ENCODE measurements at regions not wholly inside any gene's neighbourhood (a gene's known extent, or its start where the extent isn't known, plus 50 kb on each side); places are given as distances from the start of the nearest gene placed in this dataset.

DNA sequence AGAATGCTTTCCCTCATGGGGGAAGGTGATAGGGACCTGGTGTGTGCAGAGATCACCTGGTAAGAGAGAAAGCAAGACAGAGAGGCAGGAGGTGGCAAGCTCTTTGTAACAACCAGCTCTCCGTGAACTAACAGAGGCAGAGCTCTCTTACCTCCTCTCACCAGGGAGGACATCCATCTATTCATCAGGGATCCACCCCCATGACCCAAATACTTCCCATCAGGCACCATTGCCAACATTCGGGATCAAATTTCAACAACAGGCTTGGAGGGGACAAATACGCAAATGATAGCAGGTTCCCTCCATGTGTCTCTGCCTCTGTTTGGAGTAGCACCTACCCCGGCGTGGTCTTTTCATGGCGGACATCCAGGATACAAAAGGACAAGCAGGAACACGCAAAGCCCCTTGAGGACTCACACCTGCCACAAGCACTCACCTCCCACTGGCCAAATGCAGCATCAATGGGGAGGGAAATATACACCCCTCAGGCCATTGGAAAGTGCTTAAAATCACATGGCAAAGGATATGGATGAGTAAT is 431.2 kb upstream of the AUTS2 start:
- Histone ChIP-seq H3K79me2 (ENCODE audit: low read length) (no peaks in the 10 kb centered on the region), H4K20me1 (ENCODE audit: insufficient read depth, low read length) (no peaks in the 10 kb centered on the region), H3K4me3 (ENCODE audit: low read length) (no peak overlapping the region), H3K4me2 (ENCODE audit: low read length) (no peak overlapping the region), H3K27ac (ENCODE audit: low read length) (no peak overlapping the region), H2AFZ (ENCODE audit: low read depth, low read length) (no peak overlapping the region), H3K27me3 (ENCODE audit: low read depth, low read length) (no peaks in the 10 kb centered on the region), H3K4me1 (ENCODE audit: low read length) (no peaks in the 10 kb centered on the region), H3K36me3 (replicated peaks; ENCODE audit: low read depth, low read length) (no peaks in the 10 kb centered on the region), H3K9me3 (ENCODE audit: insufficient read depth, low read length) (no peaks in the 10 kb centered on the region), H3K9ac (ENCODE audit: low read length) (no peak overlapping the region)
- no peak for TF ChIP-seq EZH2phosphoT487 (IDR thresholded peaks at IDR 0.05; ENCODE audit: low read depth)
- TF ChIP-seq, protein P1, sequence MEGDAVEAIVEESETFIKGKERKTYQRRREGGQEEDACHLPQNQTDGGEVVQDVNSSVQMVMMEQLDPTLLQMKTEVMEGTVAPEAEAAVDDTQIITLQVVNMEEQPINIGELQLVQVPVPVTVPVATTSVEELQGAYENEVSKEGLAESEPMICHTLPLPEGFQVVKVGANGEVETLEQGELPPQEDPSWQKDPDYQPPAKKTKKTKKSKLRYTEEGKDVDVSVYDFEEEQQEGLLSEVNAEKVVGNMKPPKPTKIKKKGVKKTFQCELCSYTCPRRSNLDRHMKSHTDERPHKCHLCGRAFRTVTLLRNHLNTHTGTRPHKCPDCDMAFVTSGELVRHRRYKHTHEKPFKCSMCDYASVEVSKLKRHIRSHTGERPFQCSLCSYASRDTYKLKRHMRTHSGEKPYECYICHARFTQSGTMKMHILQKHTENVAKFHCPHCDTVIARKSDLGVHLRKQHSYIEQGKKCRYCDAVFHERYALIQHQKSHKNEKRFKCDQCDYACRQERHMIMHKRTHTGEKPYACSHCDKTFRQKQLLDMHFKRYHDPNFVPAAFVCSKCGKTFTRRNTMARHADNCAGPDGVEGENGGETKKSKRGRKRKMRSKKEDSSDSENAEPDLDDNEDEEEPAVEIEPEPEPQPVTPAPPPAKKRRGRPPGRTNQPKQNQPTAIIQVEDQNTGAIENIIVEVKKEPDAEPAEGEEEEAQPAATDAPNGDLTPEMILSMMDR (IDR thresholded peaks at IDR 0.05; ENCODE audit: low read depth, low read length), result no peak

- Histone ChIP-seq H3K4me1 (ENCODE audit: low read length) (no peaks in the 10 kb centered on the region), H4K20me1 (ENCODE audit: insufficient read depth, low read length) (no peaks in the 10 kb centered on the region), H3K4me2 (ENCODE audit: low read length) (no peak overlapping the region), H3K4me3 (ENCODE audit: low read length) (no peak overlapping the region), H3K27ac (ENCODE audit: low read length) (no peak overlapping the region), H3K27me3 (ENCODE audit: low read depth, low read length) (no peaks in the 10 kb centered on the region), H3K9ac (ENCODE audit: low read length) (no peak overlapping the region), H2AFZ (ENCODE audit: low read depth, low read length) (no peak overlapping the region), H3K36me3 (replicated peaks; ENCODE audit: low read depth, low read length) (no peaks in the 10 kb centered on the region), H3K79me2 (ENCODE audit: low read length) (no peaks in the 10 kb centered on the region), H3K9me3 (ENCODE audit: insufficient read depth, low read length) (no peaks in the 10 kb centered on the region)
- TF ChIP-seq, protein P1 (IDR thresholded peaks at IDR 0.05; ENCODE audit: low read depth, low read length), result no peak
- TF ChIP-seq EZH2phosphoT487 (IDR thresholded peaks at IDR 0.05; ENCODE audit: low read depth), result no peak
These were observed 428.9 kb upstream of the AUTS2 start for GRCh38 chr7:69169386-69169785.

- no peaks in the 10 kb centered on the region for H3K4me1 ChIP-seq (ENCODE audit: low read length)
- no peak overlapping the region for H2AFZ ChIP-seq (ENCODE audit: low read depth, low read length)
- no peak overlapping the region for H3K27ac ChIP-seq (ENCODE audit: low read length)
- H3K36me3 ChIP-seq (replicated peaks; ENCODE audit: low read depth, low read length), result no peaks in the 10 kb centered on the region
- H3K27me3 ChIP-seq (ENCODE audit: low read depth, low read length), result no peaks in the 10 kb centered on the region
- H3K4me3 ChIP-seq (ENCODE audit: low read length), result no peak overlapping the region
- H3K79me2 ChIP-seq (ENCODE audit: low read length), result no peaks in the 10 kb centered on the region
- no peaks in the 10 kb centered on the region for H3K9me3 ChIP-seq (ENCODE audit: insufficient read depth, low read length)
- TF ChIP-seq, protein P1 (IDR thresholded peaks at IDR 0.05; ENCODE audit: low read depth, low read length), result no peak
- TF ChIP-seq EZH2phosphoT487 (IDR thresholded peaks at IDR 0.05; ENCODE audit: low read depth), result no peak
- no peaks in the 10 kb centered on the region for H4K20me1 ChIP-seq (ENCODE audit: insufficient read depth, low read length)
- H3K4me2 ChIP-seq (ENCODE audit: low read length), result no peak overlapping the region
- H3K9ac ChIP-seq (ENCODE audit: low read length), result no peak overlapping the region
These were observed 425.8 kb upstream of the AUTS2 start for GRCh38 chr7:69172357-69173077.

DNA sequence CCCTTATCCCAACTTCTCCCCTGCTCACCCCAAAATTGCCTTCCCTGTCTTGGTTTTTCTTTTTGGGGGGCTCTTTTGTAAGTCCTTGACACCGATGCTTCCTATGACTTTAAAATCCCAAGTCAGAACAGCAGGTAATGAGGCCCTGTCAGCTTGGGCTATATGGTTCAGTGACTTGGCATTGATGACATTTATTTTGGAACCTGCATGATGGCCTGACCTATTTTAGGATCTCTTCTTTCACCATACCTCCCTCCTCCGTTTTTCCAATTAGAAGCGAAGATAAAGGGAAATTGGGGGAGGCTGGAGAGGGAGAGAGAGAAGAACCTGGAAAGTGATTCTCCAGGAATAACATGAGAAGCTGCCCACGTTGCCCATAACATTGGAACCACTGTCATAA is 424.9 kb upstream of the AUTS2 start:
- Histone ChIP-seq H3K27ac (ENCODE audit: low read length) (no peak overlapping the region), H3K9me3 (ENCODE audit: insufficient read depth, low read length) (no peaks in the 10 kb centered on the region), H3K9ac (ENCODE audit: low read length) (no peak overlapping the region), H3K27me3 (ENCODE audit: low read depth, low read length) (no peaks in the 10 kb centered on the region), H2AFZ (ENCODE audit: low read depth, low read length) (no peak overlapping the region), H4K20me1 (ENCODE audit: insufficient read depth, low read length) (no peaks in the 10 kb centered on the region), H3K4me3 (ENCODE audit: low read length) (no peak overlapping the region), H3K79me2 (ENCODE audit: low read length) (no peaks in the 10 kb centered on the region), H3K36me3 (replicated peaks; ENCODE audit: low read depth, low read length) (no peaks in the 10 kb centered on the region), H3K4me1 (ENCODE audit: low read length) (no peaks in the 10 kb centered on the region), H3K4me2 (ENCODE audit: low read length) (no peak overlapping the region)
- TF ChIP-seq, protein P1 (IDR thresholded peaks at IDR 0.05; ENCODE audit: low read depth, low read length), result no peak
- TF ChIP-seq EZH2phosphoT487 (IDR thresholded peaks at IDR 0.05; ENCODE audit: low read depth), result no peak

Measured in OCI-LY3 (cell line).